ENCODE measurements at regions not wholly inside any gene's neighbourhood (a gene's known extent, or its start where the extent isn't known, plus 50 kb on each side); places are given as distances from the start of the nearest gene placed in this dataset.

DNA sequence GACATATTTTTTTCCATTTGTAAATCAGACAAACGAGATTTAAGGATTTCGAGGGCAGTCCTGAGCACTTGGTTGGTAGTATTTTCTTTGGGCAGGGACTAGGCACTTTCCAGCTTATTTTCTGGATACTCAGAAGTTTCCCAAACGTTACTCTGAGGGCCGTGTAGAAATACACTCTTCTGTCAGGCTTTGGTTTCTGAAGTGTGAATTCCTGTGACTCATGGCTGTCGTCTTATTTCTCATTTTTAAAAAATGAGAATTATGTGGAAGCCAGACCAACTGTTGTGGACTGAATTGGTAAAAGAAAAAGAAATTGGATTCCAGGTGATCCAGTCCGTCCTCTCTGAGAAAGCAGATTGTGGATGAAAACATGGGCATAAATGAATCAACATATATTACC, 658.6 kb upstream of the FANCL start (continued):
- TF ChIP-seq, protein P1, sequence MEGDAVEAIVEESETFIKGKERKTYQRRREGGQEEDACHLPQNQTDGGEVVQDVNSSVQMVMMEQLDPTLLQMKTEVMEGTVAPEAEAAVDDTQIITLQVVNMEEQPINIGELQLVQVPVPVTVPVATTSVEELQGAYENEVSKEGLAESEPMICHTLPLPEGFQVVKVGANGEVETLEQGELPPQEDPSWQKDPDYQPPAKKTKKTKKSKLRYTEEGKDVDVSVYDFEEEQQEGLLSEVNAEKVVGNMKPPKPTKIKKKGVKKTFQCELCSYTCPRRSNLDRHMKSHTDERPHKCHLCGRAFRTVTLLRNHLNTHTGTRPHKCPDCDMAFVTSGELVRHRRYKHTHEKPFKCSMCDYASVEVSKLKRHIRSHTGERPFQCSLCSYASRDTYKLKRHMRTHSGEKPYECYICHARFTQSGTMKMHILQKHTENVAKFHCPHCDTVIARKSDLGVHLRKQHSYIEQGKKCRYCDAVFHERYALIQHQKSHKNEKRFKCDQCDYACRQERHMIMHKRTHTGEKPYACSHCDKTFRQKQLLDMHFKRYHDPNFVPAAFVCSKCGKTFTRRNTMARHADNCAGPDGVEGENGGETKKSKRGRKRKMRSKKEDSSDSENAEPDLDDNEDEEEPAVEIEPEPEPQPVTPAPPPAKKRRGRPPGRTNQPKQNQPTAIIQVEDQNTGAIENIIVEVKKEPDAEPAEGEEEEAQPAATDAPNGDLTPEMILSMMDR (IDR thresholded peaks at IDR 0.05; ENCODE audit: control extremely low read depth in 1 of 3, insufficient read depth in 1 of 3, low read depth in 1 of 3, low read length in 3 of 3): no peak
